ENCODE measurements at regions not wholly inside any gene's neighbourhood (a gene's known extent, or its start where the extent isn't known, plus 50 kb on each side); places are given as distances from the start of the nearest gene placed in this dataset.
"Not testable (repeated sequence)": the region's sequence is repeated elsewhere in the genome, so short reads cannot be mapped to it uniquely, and the experiment has no call there.

DNA sequence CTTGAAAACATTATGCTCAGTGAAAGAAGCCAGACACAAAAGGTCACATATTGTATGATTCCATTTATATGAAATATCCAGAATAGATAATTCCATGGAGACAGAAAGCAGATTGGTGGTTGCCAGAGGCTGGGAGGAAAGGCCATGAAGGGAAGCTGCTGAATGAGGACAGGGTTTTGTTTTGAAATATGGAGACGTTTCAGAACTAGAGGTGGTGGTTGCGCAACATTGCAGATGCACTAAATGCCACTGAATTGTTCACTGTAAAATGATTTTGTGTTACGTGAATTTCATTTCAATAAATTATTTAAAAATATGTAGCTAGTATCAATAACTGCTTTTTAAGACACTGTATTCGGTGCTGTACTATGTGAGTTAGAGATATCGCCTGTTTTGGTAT lies 101.7 kb upstream of the ZNF236 start:
- DNase-seq = no peak

- DNase-seq = no peak
These were observed 107.2 kb upstream of the ZNF236 start for GRCh38 chr18:76715012-76715610.

DNA sequence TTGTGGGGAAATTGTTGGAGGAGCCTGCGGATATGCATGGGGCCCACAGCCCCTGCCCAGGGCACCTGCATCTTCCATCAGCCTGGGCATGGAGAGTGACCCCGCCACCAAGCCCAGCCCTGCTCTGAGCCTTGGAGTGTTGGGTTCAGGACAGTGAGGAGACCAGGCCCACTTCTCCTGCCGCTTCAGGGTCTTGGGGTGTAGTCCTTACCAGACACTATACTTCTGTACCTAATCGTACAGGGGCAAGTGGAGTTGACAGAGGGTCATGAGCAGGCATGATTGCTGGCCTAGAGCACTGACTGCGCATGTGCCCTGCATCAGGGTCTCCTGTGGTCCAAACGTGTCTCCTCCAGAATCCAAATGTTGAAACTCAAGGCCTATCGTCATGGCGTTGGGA lies 108.9 kb upstream of the ZNF236 start:
- DNase-seq = no peak

GRCh38 chr18:76712511-76713140 lies 109.7 kb upstream of the ZNF236 start:
- no peak for DNase-seq

GRCh38 chr18:76710646-76711520 lies 111.5 kb upstream of the ZNF236 start:
- DNase-seq = no peak

GRCh38 chr18:76709659-76710645 lies 112.4 kb upstream of the ZNF236 start:
- DNase-seq = peak; percentile 56

DNA sequence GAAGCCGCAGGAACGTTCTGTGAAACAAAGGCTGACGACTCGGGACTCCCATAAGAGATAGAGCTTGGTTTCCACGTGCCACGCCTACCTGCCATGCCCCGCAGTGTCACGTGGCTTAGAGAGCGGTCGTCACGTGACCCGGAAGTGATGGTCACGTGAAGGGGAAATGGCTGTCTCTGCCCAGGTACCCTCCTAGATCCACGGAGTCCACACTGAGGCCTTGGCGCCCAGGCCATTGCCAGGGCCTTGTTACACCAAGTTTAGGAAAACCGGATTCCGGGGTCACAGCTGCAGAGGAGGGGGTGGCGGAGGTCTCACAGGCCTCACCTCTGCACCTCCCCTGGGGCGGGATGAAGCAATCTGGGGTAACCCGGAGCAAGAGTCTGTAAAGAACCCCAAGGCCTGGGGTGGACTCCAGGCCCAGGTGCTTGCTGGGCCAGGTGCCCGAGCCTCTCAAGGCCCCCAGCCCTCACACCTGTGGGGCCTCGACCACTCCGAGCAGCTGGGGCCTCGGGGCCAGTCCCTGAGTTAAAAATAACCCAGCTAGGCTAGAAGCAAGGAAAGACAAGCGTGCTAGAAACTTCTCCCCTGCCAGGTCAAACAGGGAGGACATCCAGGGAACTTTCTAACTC lies 113.5 kb upstream of the ZNF236 start:
- DNase-seq = no peak

DNA sequence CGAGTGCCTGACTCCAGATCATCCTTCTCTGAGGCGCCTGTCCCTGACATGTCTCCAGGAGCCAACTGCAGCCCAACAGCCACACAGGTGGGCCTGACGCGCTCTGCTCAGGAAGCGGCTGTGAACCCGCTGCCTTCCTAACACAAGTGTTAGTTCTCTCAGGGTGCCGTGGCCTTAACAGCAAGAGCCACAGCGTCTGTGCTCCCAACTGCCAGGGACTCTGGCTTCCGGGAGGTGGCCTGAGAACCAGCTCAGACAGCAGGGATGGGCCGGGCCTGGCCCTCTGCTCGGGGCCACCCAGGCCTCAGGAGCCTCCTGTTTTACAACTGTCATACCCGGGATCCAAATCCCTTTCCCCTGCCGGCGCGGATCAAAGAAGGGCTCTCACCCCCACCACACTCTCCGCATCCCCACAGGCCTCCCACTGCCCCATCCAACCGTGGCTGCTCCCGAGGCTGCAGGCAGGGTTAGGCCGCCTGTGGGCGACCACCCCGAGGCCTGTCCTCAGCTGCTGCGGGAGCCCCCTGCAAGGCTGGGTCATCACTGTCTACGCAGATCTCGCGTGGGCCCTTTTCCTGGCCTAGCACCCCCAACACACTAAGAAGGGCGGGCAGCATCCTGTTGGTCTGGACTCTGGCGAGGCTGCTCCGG lies 114.2 kb upstream of the ZNF236 start:
- DNase-seq = no peak

DNA sequence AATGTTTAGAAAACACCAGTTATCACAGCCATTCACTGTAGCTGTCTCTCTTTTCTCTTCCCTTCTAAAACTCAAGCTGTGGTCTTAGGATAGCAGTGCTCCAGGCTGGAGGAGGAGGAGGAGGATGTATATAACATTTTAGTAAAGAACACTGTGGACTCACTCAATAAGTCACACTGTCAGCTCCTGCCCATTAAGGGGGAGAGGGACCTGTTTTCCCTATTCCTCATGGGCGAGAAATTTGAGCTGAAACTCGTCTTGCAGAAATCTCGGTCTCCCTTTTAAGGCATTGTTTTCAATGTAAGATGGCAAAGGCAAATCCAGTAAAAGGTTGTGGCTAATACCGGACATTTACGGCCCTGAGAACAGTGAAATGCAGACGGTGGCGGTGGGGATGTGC lies 114.8 kb upstream of the ZNF236 start:
- no peak for DNase-seq

DNA sequence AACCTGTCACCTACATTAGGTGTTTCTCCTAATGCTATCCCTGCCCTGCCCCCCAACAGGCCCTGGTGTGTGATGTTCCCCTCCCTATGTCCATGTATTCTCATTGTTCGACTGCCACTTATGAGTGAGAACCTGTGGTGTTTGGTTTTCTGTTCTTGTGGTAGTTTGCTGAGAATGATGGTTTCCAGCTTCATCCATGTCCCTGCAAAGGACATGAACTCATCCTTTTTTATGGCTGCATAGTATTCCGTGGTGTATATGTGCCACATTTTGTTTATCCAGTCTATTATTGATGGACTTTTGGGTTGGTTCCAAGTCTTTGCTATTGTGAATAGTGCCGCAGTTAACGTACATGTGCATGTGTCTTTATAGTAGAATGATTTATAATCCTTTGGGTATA lies 117.8 kb upstream of the ZNF236 start:
- not testable (repeated sequence) for DNase-seq

- no peak for DNase-seq
These were observed 122.4 kb upstream of the ZNF236 start for GRCh38 chr18:76699923-76700322.

DNA sequence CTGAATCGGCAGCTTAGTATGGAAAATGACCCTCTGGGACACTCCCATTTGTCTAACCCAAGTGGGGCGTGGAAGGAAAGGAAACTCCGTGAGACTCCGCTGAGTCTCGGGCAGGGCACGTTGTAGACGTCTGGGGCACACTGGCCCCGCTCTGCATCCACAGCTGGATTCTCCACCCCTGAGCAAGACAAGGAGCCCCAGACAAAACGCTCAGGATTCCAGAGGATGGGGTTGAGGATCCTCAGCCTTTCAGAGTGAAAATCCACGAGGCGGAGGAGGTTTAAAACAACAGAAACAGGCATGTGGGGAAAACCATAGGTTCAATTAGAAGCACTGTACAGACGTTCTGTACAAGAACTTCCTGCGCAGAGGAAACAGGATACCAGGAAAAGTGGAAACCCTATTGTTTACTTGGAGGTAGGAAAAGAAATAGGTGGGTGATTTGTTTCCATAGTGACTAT lies 124.9 kb upstream of the ZNF236 start:
- DNase-seq = no peak

GRCh38 chr18:76691800-76692199 lies 130.6 kb upstream of the ZNF236 start:
- no peak for DNase-seq

- no peak for DNase-seq
These were observed 132.6 kb upstream of the ZNF236 start for GRCh38 chr18:76689646-76690264.

- no peak for DNase-seq
These were observed 133.5 kb upstream of the ZNF236 start for GRCh38 chr18:76688724-76689472.

- DNase-seq = no peak
These were observed 134.9 kb upstream of the ZNF236 start for GRCh38 chr18:76687304-76687962.

- DNase-seq = peak; percentile 11
These were observed 135.6 kb upstream of the ZNF236 start for GRCh38 chr18:76686737-76687231.

DNA sequence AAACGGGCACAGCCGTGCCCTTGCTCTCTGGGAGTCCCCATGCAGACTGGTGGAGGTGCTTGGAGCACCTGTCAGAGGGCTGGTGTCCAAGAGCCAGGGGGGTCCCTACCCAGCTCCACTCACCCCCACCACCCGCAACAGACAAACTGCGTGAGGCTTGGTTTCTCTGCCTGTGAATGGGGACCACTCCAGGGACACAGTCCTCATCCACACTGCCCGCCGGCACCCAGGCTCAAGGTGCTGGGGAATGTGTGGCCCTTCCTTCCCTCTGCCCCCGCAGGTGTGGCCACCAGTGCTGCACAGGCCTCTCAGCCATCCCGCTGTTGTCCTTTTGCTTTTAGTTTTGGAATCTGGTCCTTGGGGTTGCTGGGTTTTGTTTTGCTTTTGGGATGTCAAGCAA lies 136.5 kb upstream of the ZNF236 start:
- DNase-seq = no peak

DNA sequence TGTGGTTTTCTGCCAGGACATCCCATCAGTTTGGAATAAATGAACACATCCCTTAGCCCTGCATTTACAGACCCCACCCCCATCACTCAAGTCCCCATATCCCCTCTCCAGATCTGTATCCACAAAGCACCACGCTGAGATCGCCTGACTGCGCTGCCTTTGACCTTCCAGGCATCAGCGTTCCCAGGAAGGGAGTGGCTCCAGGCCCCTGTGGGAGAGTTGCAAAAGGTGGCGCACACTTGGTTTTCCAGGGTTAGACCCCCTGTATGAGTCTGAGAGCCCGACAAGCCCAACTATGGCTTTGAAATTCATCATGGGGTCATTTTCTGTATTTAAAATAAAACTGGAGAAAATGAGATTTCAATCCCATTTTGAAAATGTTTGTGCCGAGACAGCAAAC lies 137.0 kb upstream of the ZNF236 start:
- no peak for DNase-seq

DNA sequence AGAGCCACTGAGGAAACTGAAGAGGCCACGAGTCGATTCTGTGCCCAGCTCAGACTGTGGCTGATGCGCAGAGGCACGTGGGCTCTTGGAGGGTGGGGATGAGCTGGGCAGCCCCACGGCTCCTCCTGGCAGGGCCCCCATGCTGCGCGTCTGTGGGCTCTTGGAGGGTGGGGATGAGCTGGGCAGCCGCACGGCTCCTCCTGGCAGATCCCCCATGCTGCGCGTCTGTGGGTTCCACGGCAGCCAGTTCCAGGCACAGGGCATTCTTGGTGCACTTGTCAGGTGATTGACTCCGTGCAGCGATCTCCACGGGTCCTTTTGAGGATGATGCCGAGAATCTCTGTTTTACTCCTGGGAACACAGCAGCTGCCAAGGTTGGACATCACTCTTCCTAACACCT lies 138.1 kb upstream of the ZNF236 start:
- no peak for DNase-seq

Measured in NCI-H1048 (cell line).